ENCODE measurements at regions not wholly inside any gene's neighbourhood (a gene's known extent, or its start where the extent isn't known, plus 50 kb on each side); places are given as distances from the start of the nearest gene placed in this dataset.
"Not testable (repeated sequence)": the region's sequence is repeated elsewhere in the genome, so short reads cannot be mapped to it uniquely, and the experiment has no call there.

- TF ChIP-seq POLR2A (IDR thresholded peaks at IDR 0.05): no peak
- no peak for TF ChIP-seq CTCF (IDR thresholded peaks at IDR 0.05)
- intact Hi-C loops (cut with DNase I; ENCODE audit: low total_unique reads): no loop called here
- no peak for DNase-seq (ENCODE audit: low spot score in 2 of 2)
- H3K4me3 ChIP-seq (ENCODE audit: low read depth, poor library complexity, severe bottlenecking): no peak overlapping the region
These were observed 391.1 kb downstream of the IPO8 start for GRCh38 chr12:30304528-30304927.

- no peak overlapping the region for H3K4me3 ChIP-seq (ENCODE audit: low read depth, poor library complexity, severe bottlenecking)
- TF ChIP-seq POLR2A (IDR thresholded peaks at IDR 0.05) (no peak), CTCF (IDR thresholded peaks at IDR 0.05) (no peak)
- intact Hi-C loops (cut with DNase I; ENCODE audit: low total_unique reads): no loop called here
- DNase-seq (ENCODE audit: low spot score in 2 of 2): no peak
- 95 to 97% methylated on average over 2 of the region's 2 CpGs for WGBS, 2 donors
These were observed 394.4 kb downstream of the IPO8 start for GRCh38 chr12:30301291-30301690.

- DNase-seq (ENCODE audit: low spot score in 2 of 2): no peak
- H3K4me3 ChIP-seq (ENCODE audit: low read depth, poor library complexity, severe bottlenecking): no peak overlapping the region
- intact Hi-C loops (cut with DNase I; ENCODE audit: low total_unique reads): no loop called here
- WGBS, 2 donors: 54 to 69% methylated on average over 8 of the region's 8 CpGs
- TF ChIP-seq POLR2A (IDR thresholded peaks at IDR 0.05) (no peak), CTCF (IDR thresholded peaks at IDR 0.05) (no peak)
These were observed 399.2 kb downstream of the IPO8 start for GRCh38 chr12:30296486-30296885.

- H3K4me3 ChIP-seq (ENCODE audit: low read depth, poor library complexity, severe bottlenecking): no peak overlapping the region
- 11 to 34% methylated on average over 1 of the region's 1 CpG for WGBS, 2 donors
- intact Hi-C loops (cut with DNase I; ENCODE audit: low total_unique reads): no loop called here
- TF ChIP-seq POLR2A (IDR thresholded peaks at IDR 0.05) (no peak), CTCF (IDR thresholded peaks at IDR 0.05) (no peak)
- no peak for DNase-seq (ENCODE audit: low spot score in 2 of 2)
These were observed 409.2 kb downstream of the IPO8 start for GRCh38 chr12:30286345-30286926.

GRCh38 chr12:30278401-30278800 is 417.3 kb downstream of the IPO8 start:
- intact Hi-C loops (cut with DNase I; ENCODE audit: low total_unique reads): no loop called here
- H3K4me3 ChIP-seq (ENCODE audit: low read depth, poor library complexity, severe bottlenecking): no peak overlapping the region
- TF ChIP-seq CTCF (IDR thresholded peaks at IDR 0.05): no peak
- TF ChIP-seq POLR2A (IDR thresholded peaks at IDR 0.05): no peak
- no peak for DNase-seq (ENCODE audit: low spot score in 2 of 2)

- DNase-seq (ENCODE audit: low spot score in 2 of 2); intact Hi-C loops (cut with DNase I; ENCODE audit: low total_unique reads); H3K4me3 ChIP-seq (ENCODE audit: low read depth, poor library complexity, severe bottlenecking): not testable (repeated sequence)
- WGBS, 2 donors: 91 to 100% methylated on average over 1 of the region's 1 CpG
These were observed 423.2 kb downstream of the IPO8 start for GRCh38 chr12:30272515-30272914.
